ENCODE measurements at regions not wholly inside any gene's neighbourhood (a gene's known extent, or its start where the extent isn't known, plus 50 kb on each side); places are given as distances from the start of the nearest gene placed in this dataset.

- TF ChIP-seq ETS1 (IDR thresholded peaks at IDR 0.05) (no peak), CTCF (conservative IDR thresholded peaks at IDR 0.05; ENCODE audit: low read depth in 2 of 2) (no peak), REST (IDR thresholded peaks at IDR 0.05; ENCODE audit: unreplicated experiment) (no peak), ZNF114 (CRISPR knock-in tag; IDR thresholded peaks at IDR 0.05) (no peak), EZH2 (IDR thresholded peaks at IDR 0.05; ENCODE audit: low read depth, unreplicated experiment) (no peak), JUNB (IDR thresholded peaks at IDR 0.05; ENCODE audit: unreplicated experiment) (no peak)
Observed at GRCh38 chr16:7983676-7984075, 606.6 kb downstream of the TMEM114 start.

Data from GM23338 (cell line).